HG03196 (cell line): ENCODE measurements at regions not wholly inside any gene's neighbourhood (a gene's known extent, or its start where the extent isn't known, plus 50 kb on each side); places are given as distances from the start of the nearest gene placed in this dataset.
A peak's percentile ranks its signal among the peaks of the same experiment; 100 is the strongest.

ENCODE experiments used
- ATAC-seq: cut with Tn5 transposase; IDR thresholded peaks from one replicate; pipeline ENCODE4 v1.9.1; 2021; ENCODE audit not compliant: unreplicated experiment

GRCh38 chr20:7038029-7038428 lies 270.5 kb downstream of the BMP2 start:
- no peak for ATAC-seq

GRCh38 chr20:7057611-7058010 lies 290.1 kb downstream of the BMP2 start:
- no peak for ATAC-seq

- ATAC-seq = no peak
Measured at GRCh38 chr20:7078804-7079203, 311.3 kb downstream of the BMP2 start.

- no peak for ATAC-seq
Measured at GRCh38 chr20:7080472-7080871, 313.0 kb downstream of the BMP2 start.

- no peak for ATAC-seq
Measured at GRCh38 chr20:7085467-7085866, 318.0 kb downstream of the BMP2 start.

- ATAC-seq = no peak
Measured at GRCh38 chr20:7087803-7088202, 320.3 kb downstream of the BMP2 start.

GRCh38 chr20:7090001-7090400 lies 322.5 kb downstream of the BMP2 start:
- no peak for ATAC-seq

- ATAC-seq = no peak
Measured at GRCh38 chr20:7090811-7091210, 323.3 kb downstream of the BMP2 start.

GRCh38 chr20:7091655-7092054 lies 324.2 kb downstream of the BMP2 start:
- no peak for ATAC-seq

GRCh38 chr20:7094438-7094997 lies 327.0 kb downstream of the BMP2 start:
- no peak for ATAC-seq

- ATAC-seq = no peak
Measured at GRCh38 chr20:7106910-7107309, 339.4 kb downstream of the BMP2 start.

- ATAC-seq = no peak
Measured at GRCh38 chr20:7108929-7109328, 341.4 kb downstream of the BMP2 start.

- ATAC-seq = no peak
Measured at GRCh38 chr20:7113577-7114466, 346.3 kb downstream of the BMP2 start.

GRCh38 chr20:7123457-7123856 lies 356.0 kb downstream of the BMP2 start:
- ATAC-seq = no peak

GRCh38 chr20:7124120-7124519 lies 356.6 kb downstream of the BMP2 start:
- no peak for ATAC-seq

GRCh38 chr20:7136886-7137285 lies 369.4 kb downstream of the BMP2 start:
- ATAC-seq = no peak

GRCh38 chr20:7137395-7138151 lies 370.1 kb downstream of the BMP2 start:
- peak; percentile 96 for ATAC-seq

GRCh38 chr20:7144464-7144863 lies 377.0 kb downstream of the BMP2 start:
- no peak for ATAC-seq

GRCh38 chr20:7146552-7147219 lies 379.2 kb downstream of the BMP2 start:
- ATAC-seq = no peak

GRCh38 chr20:7147220-7147601 lies 379.7 kb downstream of the BMP2 start:
- ATAC-seq = no peak
